ENCODE measurements at regions not wholly inside any gene's neighbourhood (a gene's known extent, or its start where the extent isn't known, plus 50 kb on each side); places are given as distances from the start of the nearest gene placed in this dataset.
"Not testable (repeated sequence)": the region's sequence is repeated elsewhere in the genome, so short reads cannot be mapped to it uniquely, and the experiment has no call there.

GRCh38 chr6:142016666-142017065 lies 116.1 kb upstream of the GJE1 start:
- 74% methylated on average over 5 of the region's 5 CpGs for WGBS
- H3K27me3 ChIP-seq; H3K9me3 ChIP-seq; H3K36me3 ChIP-seq; H3K4me1 ChIP-seq; DNase-seq (ENCODE audit: low spot score in 2 of 2); H3K27ac ChIP-seq; H3K4me3 ChIP-seq: not testable (repeated sequence)

- not testable (repeated sequence) for H3K9me3 ChIP-seq; H3K36me3 ChIP-seq; DNase-seq (ENCODE audit: low spot score in 2 of 2); H3K4me3 ChIP-seq; H3K27ac ChIP-seq; H3K27me3 ChIP-seq; H3K4me1 ChIP-seq
- WGBS, result 88% methylated on average over 2 of the region's 2 CpGs
Measured at GRCh38 chr6:142015463-142015862, 117.3 kb upstream of the GJE1 start.

GRCh38 chr6:142015011-142015410 lies 117.7 kb upstream of the GJE1 start:
- TF ChIP-seq POLR2A (IDR thresholded peaks at IDR 0.05), result no peak
- TF ChIP-seq EP300 (IDR thresholded peaks at IDR 0.05), result no peak
- Histone ChIP-seq H3K27me3 (no peaks in the 10 kb centered on the region), H3K36me3 (no peaks in the 10 kb centered on the region), H3K27ac (no peak overlapping the region), H3K9me3 (no peaks in the 10 kb centered on the region), H3K4me3 (no peak overlapping the region), H3K4me1 (no peaks in the 10 kb centered on the region)
- 31% methylated on average over 5 of the region's 5 CpGs for WGBS
- no peak for DNase-seq (ENCODE audit: low spot score in 2 of 2)

GRCh38 chr6:142014515-142014914 lies 118.2 kb upstream of the GJE1 start:
- Histone ChIP-seq H3K4me1 (no peaks in the 10 kb centered on the region), H3K27me3 (no peaks in the 10 kb centered on the region), H3K27ac (no peak overlapping the region), H3K4me3 (no peak overlapping the region), H3K36me3 (no peaks in the 10 kb centered on the region), H3K9me3 (no peaks in the 10 kb centered on the region)
- DNase-seq (ENCODE audit: low spot score in 2 of 2), result no peak
- TF ChIP-seq POLR2A (IDR thresholded peaks at IDR 0.05), result no peak
- WGBS, result 24% methylated on average over 6 of the region's 6 CpGs

GRCh38 chr6:142013875-142014495 lies 118.7 kb upstream of the GJE1 start:
- H3K36me3 ChIP-seq, result no peaks in the 10 kb centered on the region
- TF ChIP-seq POLR2A (IDR thresholded peaks at IDR 0.05), result no peak
- TF ChIP-seq CTCF (IDR thresholded peaks at IDR 0.05), result no peak
- no peak for TF ChIP-seq EP300 (IDR thresholded peaks at IDR 0.05)
- TF ChIP-seq POLR2AphosphoS5 (IDR thresholded peaks at IDR 0.05), result no peak
- H3K27me3 ChIP-seq, result no peaks in the 10 kb centered on the region
- no peak for DNase-seq (ENCODE audit: low spot score in 2 of 2)
- 58% methylated on average over 4 of the region's 4 CpGs for WGBS
- no peaks in the 10 kb centered on the region for H3K9me3 ChIP-seq
- no peak overlapping the region for H3K4me3 ChIP-seq
- no peak overlapping the region for H3K27ac ChIP-seq
- no peaks in the 10 kb centered on the region for H3K4me1 ChIP-seq

GRCh38 chr6:142013287-142013686 lies 119.4 kb upstream of the GJE1 start:
- no peak overlapping the region for H3K27ac ChIP-seq
- H3K36me3 ChIP-seq, result no peaks in the 10 kb centered on the region
- TF ChIP-seq POLR2A (IDR thresholded peaks at IDR 0.05) (no peak), POLR2AphosphoS5 (IDR thresholded peaks at IDR 0.05) (no peak), EP300 (IDR thresholded peaks at IDR 0.05) (no peak), CTCF (IDR thresholded peaks at IDR 0.05) (no peak)
- no peak overlapping the region for H3K4me3 ChIP-seq
- no peaks in the 10 kb centered on the region for H3K4me1 ChIP-seq
- no peak for DNase-seq (ENCODE audit: low spot score in 2 of 2)
- H3K27me3 ChIP-seq, result no peaks in the 10 kb centered on the region
- H3K9me3 ChIP-seq, result no peaks in the 10 kb centered on the region

GRCh38 chr6:142011775-142012174 lies 121.0 kb upstream of the GJE1 start:
- TF ChIP-seq CTCF (IDR thresholded peaks at IDR 0.05), result no peak
- no peak for TF ChIP-seq EP300 (IDR thresholded peaks at IDR 0.05)
- TF ChIP-seq POLR2AphosphoS5 (IDR thresholded peaks at IDR 0.05), result no peak
- TF ChIP-seq POLR2A (IDR thresholded peaks at IDR 0.05), result no peak
- 63% methylated on average over 1 of the region's 1 CpG for WGBS
- Histone ChIP-seq H3K9me3 (no peaks in the 10 kb centered on the region), H3K36me3 (no peaks in the 10 kb centered on the region), H3K27me3 (no peaks in the 10 kb centered on the region), H3K27ac (no peak overlapping the region), H3K4me1 (no peaks in the 10 kb centered on the region), H3K4me3 (no peak overlapping the region)
- DNase-seq (ENCODE audit: low spot score in 2 of 2), result no peak
